ENCODE measurements at regions not wholly inside any gene's neighbourhood (a gene's known extent, or its start where the extent isn't known, plus 50 kb on each side); places are given as distances from the start of the nearest gene placed in this dataset.

DNA sequence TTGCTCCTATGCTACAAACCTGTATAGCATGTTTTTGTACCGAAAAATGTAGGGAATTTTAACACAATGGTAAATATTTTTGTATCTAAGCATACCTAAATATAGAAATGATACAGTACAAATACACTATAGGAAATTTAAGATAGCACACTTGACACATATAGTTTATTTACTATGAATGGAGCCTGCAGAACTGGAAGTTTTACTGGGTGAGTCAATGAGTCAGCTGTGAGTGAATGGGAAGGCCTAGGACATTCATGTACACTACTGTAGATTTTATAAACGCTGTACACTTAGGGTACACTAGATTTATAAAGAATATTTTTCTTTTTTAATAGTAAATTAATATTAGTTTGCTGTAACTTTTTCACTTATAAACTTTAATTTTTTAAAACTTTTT is 707.7 kb upstream of the EPHA6 start:
- 79 to 85% methylated on average over 2 of the region's 2 CpGs for WGBS, 2 donors
- Histone ChIP-seq H3K9ac (ENCODE audit: insufficient read depth in 1 of 2, low read length in 2 of 2) (no peak overlapping the region), H3K4me3 (no peak overlapping the region), H3K9me3 (ENCODE audit: control insufficient read depth in 4 of 4, insufficient read depth in 3 of 4, low read length in 3 of 4) (no peaks in the 10 kb centered on the region), H3K4me1 (ENCODE audit: control insufficient read depth in 5 of 5, insufficient read depth in 5 of 5, low read length in 5 of 5) (no peaks in the 10 kb centered on the region), H3K36me3 (ENCODE audit: control insufficient read depth in 4 of 4, insufficient read depth in 4 of 4, low read length in 4 of 4) (no peaks in the 10 kb centered on the region), H3K27ac (ENCODE audit: low read depth in 1 of 2, low read length in 1 of 2) (no peak overlapping the region), H3K27me3 (ENCODE audit: control insufficient read depth in 3 of 3, insufficient read depth in 3 of 3, low read length in 2 of 3) (no peaks in the 10 kb centered on the region)
- ATAC-seq (ENCODE audit: insufficient read depth, low FRiP score), result no peak
- no peak for DNase-seq
- TF ChIP-seq, protein P1, sequence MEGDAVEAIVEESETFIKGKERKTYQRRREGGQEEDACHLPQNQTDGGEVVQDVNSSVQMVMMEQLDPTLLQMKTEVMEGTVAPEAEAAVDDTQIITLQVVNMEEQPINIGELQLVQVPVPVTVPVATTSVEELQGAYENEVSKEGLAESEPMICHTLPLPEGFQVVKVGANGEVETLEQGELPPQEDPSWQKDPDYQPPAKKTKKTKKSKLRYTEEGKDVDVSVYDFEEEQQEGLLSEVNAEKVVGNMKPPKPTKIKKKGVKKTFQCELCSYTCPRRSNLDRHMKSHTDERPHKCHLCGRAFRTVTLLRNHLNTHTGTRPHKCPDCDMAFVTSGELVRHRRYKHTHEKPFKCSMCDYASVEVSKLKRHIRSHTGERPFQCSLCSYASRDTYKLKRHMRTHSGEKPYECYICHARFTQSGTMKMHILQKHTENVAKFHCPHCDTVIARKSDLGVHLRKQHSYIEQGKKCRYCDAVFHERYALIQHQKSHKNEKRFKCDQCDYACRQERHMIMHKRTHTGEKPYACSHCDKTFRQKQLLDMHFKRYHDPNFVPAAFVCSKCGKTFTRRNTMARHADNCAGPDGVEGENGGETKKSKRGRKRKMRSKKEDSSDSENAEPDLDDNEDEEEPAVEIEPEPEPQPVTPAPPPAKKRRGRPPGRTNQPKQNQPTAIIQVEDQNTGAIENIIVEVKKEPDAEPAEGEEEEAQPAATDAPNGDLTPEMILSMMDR (IDR thresholded peaks at IDR 0.05; ENCODE audit: control extremely low read depth, extremely low read depth), result no peak
